Gastrocnemius medialis (tissue), 4 donors: ENCODE measurements at regions not wholly inside any gene's neighbourhood (a gene's known extent, or its start where the extent isn't known, plus 50 kb on each side); places are given as distances from the start of the nearest gene placed in this dataset.

Source experiments
- CTCF ChIP-seq, 5 experiments: fragments of 450-650 bp in 3 of 5; fragments of 200-600 bp in 2 of 5; sonication (generic) in 2 of 5; IDR thresholded peaks in 4 of 5; conservative IDR thresholded peaks in 1 of 5; 1 replicate in 4 of 5; 2 replicates in 1 of 5; pipeline ENCODE4 v1.5.1; 2016 to 2019; ENCODE audit warnings: antibody characterized with exemption in 5 of 5, mild to moderate bottlenecking in 3 of 5, moderate library complexity in 3 of 5
- POLR2A ChIP-seq, 2 donors: fragments of 450-650 bp; IDR thresholded peaks; one replicate each; pipeline ENCODE4 v1.6.1; 2017; ENCODE audit warnings: antibody characterized with exemption in 2 of 2, mild to moderate bottlenecking in 2 of 2, moderate library complexity in 2 of 2

- TF ChIP-seq CTCF (IDR thresholded peaks at IDR 0.05 in 4 of 5, conservative IDR thresholded peaks at IDR 0.05 in 1 of 5), result no peak
- no peak for TF ChIP-seq POLR2A (IDR thresholded peaks at IDR 0.05)
These were observed 114.9 kb upstream of the DPT start for GRCh38 chr1:168843950-168844349.
